Common myeloid progenitor, CD34-positive (primary cell): ENCODE measurements at regions not wholly inside any gene's neighbourhood (a gene's known extent, or its start where the extent isn't known, plus 50 kb on each side); places are given as distances from the start of the nearest gene placed in this dataset.

Source experiments
- CTCF ChIA-PET: fragments of 350-600 bp; sonication (Branson Sonifier 250); formaldehyde crosslinking; loops from one replicate; lab custom pipeline; 2021; ENCODE audit warnings: antibody characterized with exemption; lab: Charles Lee
- POLR2A ChIA-PET: fragments of 350-600 bp; sonication (Branson Sonifier 250); formaldehyde crosslinking; loops from one replicate; lab custom pipeline; 2021; ENCODE audit warnings: antibody characterized with exemption; lab: Charles Lee
- DNase-seq, 3 donors: peaks; one replicate each; pipeline versions ENCODE4 v3.0.0 to v3.0.0-alpha.2; 2013
- H3K27ac ChIP-seq, 2 experiments: 1 replicate in 1 of 2; 2 replicates in 1 of 2; pipeline ENCODE4 v1.7.0; 2013; ENCODE audit warnings: inconsistent platforms in 2 of 2, low read length in 2 of 2, mild to moderate bottlenecking in 2 of 2, low read depth in 1 of 2, moderate library complexity in 1 of 2; ENCODE audit not compliant: severe bottlenecking in 2 of 2, insufficient read depth in 1 of 2, poor library complexity in 1 of 2
- H3K27me3 ChIP-seq, 5 experiments: replicated peaks in 2 of 5; 1 replicate in 3 of 5; 2 replicates in 2 of 5; pipeline versions ENCODE4 v1.6.1 to v1.7.0; 2013; ENCODE audit warnings: low read length in 4 of 5, mild to moderate bottlenecking in 2 of 5, moderate library complexity in 2 of 5, inconsistent platforms in 1 of 5; ENCODE audit not compliant: insufficient read depth in 5 of 5, control insufficient read depth in 4 of 5
- H3K36me3 ChIP-seq, 4 experiments: 1 replicate in 2 of 4; 2 replicates in 2 of 4; pipeline versions ENCODE4 v1.6.1 to v1.7.0; 2013; ENCODE audit warnings: low read length in 3 of 4, control low read depth in 1 of 4, mild to moderate bottlenecking in 1 of 4; ENCODE audit not compliant: control insufficient read depth in 4 of 4, insufficient read depth in 4 of 4
- H3K4me1 ChIP-seq, 4 experiments: 1 replicate in 3 of 4; 2 replicates in 1 of 4; pipeline versions ENCODE4 v1.6.1 to v1.7.1; 2013; ENCODE audit warnings: low read length in 3 of 4, mild to moderate bottlenecking in 3 of 4, control low read depth in 1 of 4, inconsistent platforms in 1 of 4, moderate library complexity in 1 of 4; ENCODE audit not compliant: control insufficient read depth in 4 of 4, insufficient read depth in 4 of 4; ENCODE audit errors: control extremely low read depth in 1 of 4
- H3K4me3 ChIP-seq, 7 experiments: 1 replicate in 4 of 7; 2 replicates in 3 of 7; pipeline versions ENCODE4 v1.5.1 to v1.7.0; 2013; ENCODE audit warnings: mild to moderate bottlenecking in 7 of 7, low read length in 6 of 7, moderate library complexity in 6 of 7, inconsistent platforms in 2 of 7, low read depth in 2 of 7, control low read depth in 1 of 7; ENCODE audit not compliant: insufficient read depth in 4 of 7, control insufficient read depth in 1 of 7; ENCODE audit errors: extremely low read depth in 1 of 7
- H3K9me3 ChIP-seq, 5 experiments: 1 replicate in 4 of 5; 2 replicates in 1 of 5; pipeline versions ENCODE4 v1.6.1 to v1.7.1; 2013; ENCODE audit warnings: low read length in 4 of 5, mild to moderate bottlenecking in 2 of 5, inconsistent platforms in 1 of 5, low read depth in 1 of 5, moderate library complexity in 1 of 5; ENCODE audit not compliant: control insufficient read depth in 4 of 5, insufficient read depth in 2 of 5; ENCODE audit errors: control extremely low read depth in 1 of 5
- WGBS: methylation state at CpG from one replicate; pipeline ENCODE4 v1.1.5; 2013; ENCODE audit not compliant: insufficient coverage; 5-methylcytosine and 5-hydroxymethylcytosine counted together

DNA sequence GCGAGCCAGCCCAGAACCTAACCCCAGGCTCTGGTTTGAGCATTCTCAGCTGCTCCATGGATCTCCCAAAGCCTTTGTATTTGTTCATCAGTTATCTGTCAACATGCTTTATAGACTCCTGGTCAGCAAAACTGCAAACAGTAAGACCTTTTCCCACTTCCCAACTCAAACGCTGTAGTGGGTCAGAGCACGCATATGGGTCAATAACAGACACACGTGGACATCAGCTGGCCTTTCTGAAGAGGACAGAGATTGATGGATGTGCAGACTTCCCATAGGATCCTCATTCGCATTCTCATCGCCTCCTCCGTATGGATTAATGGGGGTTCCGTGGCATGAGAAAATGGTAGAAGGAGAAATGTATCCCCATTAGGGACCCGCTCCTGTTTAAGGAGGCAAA, 508.1 kb downstream of the EIPR1 start:
- POLR2A ChIA-PET: no interaction called here
- Histone ChIP-seq H3K9me3 (no peaks in the 10 kb centered on the region), H3K4me3 (no peak overlapping the region), H3K4me1 (no peaks in the 10 kb centered on the region), H3K27me3 (peaks cover 0 to 5% (median 0%) of the 10 kb centered on the region in 5 experiments), H3K36me3 (no peaks in the 10 kb centered on the region), H3K27ac (no peak overlapping the region)
- DNase-seq: no peak
- CTCF ChIA-PET: no interaction called here
- 97% methylated on average over 6 of the region's 9 CpGs for WGBS

DNA sequence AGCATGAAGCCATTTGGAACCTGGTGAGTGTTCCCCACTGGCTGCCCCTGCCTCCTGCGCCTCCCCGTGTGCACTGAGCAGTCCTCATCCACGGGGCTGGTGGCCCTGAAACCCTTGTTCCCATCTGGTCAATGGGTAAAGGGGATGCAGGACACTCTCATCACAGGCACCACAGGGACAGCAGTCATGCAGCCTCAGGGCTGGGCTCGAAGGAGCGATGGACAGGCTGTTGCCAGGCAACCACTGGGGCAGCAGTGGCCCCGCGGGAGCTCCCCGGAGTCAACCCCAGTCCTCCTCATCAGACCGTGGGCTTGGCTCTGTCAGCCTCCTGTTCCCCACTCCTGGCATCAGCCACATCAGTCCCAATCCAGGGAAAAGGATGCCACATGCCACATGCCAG, 509.5 kb downstream of the EIPR1 start:
- no peaks in the 10 kb centered on the region for H3K36me3 ChIP-seq
- no peak overlapping the region for H3K4me3 ChIP-seq
- H3K27ac ChIP-seq: no peak overlapping the region
- H3K27me3 ChIP-seq: peaks cover 0 to 5% (median 0%) of the 10 kb centered on the region in 5 experiments
- ChIA-PET CTCF (no interaction called here), POLR2A (no interaction called here)
- H3K4me1 ChIP-seq: no peaks in the 10 kb centered on the region
- WGBS: 82% methylated on average over 9 of the region's 9 CpGs
- H3K9me3 ChIP-seq: no peaks in the 10 kb centered on the region
- no peak for DNase-seq

DNA sequence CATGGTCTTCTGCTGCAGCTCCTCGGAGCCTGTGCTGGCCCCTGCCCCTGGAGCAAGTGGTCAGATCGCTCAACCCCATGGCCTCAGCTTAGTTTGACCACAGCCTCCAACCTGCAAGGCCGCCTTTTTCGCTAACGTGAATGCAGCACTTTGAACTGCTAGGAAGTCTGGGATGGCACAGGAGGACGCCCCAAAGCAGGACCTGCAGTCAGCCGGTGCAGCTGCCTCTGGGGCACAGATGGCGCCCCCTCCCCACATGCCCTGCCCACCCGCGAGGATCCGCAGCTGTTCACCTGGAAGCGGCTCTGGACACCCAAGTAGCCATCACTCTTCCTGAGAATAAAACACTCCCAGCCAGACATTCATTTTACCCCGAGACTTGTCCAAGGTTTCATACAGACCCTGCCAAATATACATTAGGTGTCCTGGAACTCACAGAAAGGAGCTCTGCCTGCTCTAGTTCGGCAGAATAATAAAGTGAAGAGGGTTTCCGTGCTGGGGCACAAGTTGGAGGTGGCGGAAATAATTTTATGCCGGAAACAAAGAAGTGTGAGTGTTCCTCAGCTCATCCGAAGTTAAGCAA, 510.1 kb downstream of the EIPR1 start:
- DNase-seq: no peak
- no peaks in the 10 kb centered on the region for H3K36me3 ChIP-seq
- H3K9me3 ChIP-seq: no peaks in the 10 kb centered on the region
- ChIA-PET POLR2A (no interaction called here), CTCF (interaction anchor here (1.0 kb wide), 1 partner anchor 9 kb away, joined by 3 read pairs; no protein-coding TSS in a partner anchor)
- no peaks in the 10 kb centered on the region for H3K4me1 ChIP-seq
- no peak overlapping the region for H3K27ac ChIP-seq
- peaks cover 0 to 5% (median 0%) of the 10 kb centered on the region in 5 experiments for H3K27me3 ChIP-seq
- 91% methylated on average over 15 of the region's 18 CpGs for whole genome bisulfite sequencing
- no peak overlapping the region for H3K4me3 ChIP-seq

DNA sequence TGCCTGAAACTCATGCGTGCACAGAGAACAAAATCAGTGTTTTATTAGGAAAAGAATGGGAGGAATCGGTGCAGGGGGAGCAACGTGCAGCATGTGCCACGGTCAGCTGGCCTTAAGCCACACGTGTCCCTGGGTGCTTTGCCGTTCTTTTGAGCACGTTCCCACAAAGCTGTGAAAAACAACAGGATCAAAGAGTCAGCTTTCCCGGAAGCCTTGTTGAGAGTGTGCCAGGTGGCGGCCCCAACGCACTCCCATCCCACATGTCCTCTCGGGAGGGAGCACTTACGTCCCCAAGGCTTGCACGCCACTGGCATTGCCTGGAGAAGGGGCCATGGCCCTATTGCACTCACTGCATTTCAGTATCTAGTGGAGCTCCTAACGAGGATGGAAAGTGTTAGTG, 511.2 kb downstream of the EIPR1 start:
- no peak overlapping the region for H3K4me3 ChIP-seq
- no peak for DNase-seq
- no peaks in the 10 kb centered on the region for H3K9me3 ChIP-seq
- H3K4me1 ChIP-seq: no peaks in the 10 kb centered on the region
- no peaks in the 10 kb centered on the region for H3K36me3 ChIP-seq
- H3K27ac ChIP-seq: no peak overlapping the region
- CTCF ChIA-PET: no interaction called here
- WGBS: 90% methylated on average over 13 of the region's 14 CpGs
- H3K27me3 ChIP-seq: peaks cover 0 to 5% (median 0%) of the 10 kb centered on the region in 5 experiments
- POLR2A ChIA-PET: no interaction called here

DNA sequence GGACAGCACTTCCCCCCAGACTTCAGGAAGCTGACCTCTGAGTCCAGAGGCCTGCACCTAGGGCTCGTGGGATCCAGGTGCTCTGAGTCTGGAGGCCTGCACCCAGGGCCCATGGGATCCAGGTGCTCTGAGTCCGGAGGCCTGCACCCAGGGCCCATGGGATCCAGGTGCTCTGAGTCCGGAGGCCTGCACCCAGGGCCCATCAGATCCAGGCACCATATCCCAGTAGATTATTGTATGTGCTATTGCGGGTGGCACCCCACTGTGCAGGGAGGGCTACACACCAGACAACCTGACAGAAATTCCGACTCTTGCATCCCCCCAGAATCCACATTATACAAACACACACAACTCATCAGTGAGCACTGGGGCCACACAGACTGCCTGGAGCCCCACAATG, 515.2 kb downstream of the EIPR1 start:
- Histone ChIP-seq H3K27me3 (no peaks in the 10 kb centered on the region), H3K9me3 (no peaks in the 10 kb centered on the region), H3K27ac (no peak overlapping the region), H3K4me3 (no peak overlapping the region), H3K4me1 (no peaks in the 10 kb centered on the region), H3K36me3 (no peaks in the 10 kb centered on the region)
- no peak for DNase-seq
- 88% methylated on average over 5 of the region's 5 CpGs for WGBS
- POLR2A ChIA-PET: no interaction called here
- CTCF ChIA-PET: no interaction called here

DNA sequence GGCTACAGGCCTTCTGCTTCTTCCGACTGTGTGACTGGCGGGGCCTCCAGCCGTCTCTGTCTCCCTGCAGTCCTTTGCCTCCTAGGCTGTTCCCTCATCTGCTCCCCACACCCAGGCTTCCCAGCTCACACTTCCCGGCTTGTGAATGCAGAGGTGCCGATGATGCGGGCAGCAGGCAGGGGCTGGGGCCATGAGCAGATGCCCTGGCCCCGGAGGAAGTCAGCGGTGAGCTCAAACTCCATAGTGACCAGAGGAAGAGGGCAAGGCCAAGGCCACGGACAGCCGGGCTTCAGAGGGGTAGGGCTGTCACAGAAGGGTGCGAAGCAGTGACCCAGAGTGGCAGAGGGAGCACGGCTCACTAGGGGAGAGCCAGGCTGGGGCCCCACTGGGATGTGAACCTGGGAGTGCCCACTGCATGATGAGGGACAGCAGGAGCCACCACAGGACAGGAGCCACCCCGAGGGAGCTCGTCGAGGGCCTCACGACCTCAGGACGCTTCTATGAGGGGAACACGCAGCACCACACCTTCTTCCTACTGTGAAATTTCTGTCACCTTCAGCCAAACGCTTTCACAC, 515.9 kb downstream of the EIPR1 start:
- 95% methylated on average over 16 of the region's 19 CpGs for WGBS
- POLR2A ChIA-PET: no interaction called here
- H3K27ac ChIP-seq: no peak overlapping the region
- no peaks in the 10 kb centered on the region for H3K36me3 ChIP-seq
- no peak overlapping the region for H3K4me3 ChIP-seq
- no peaks in the 10 kb centered on the region for H3K4me1 ChIP-seq
- no peak for DNase-seq
- H3K9me3 ChIP-seq: no peaks in the 10 kb centered on the region
- CTCF ChIA-PET: no interaction called here
- H3K27me3 ChIP-seq: no peaks in the 10 kb centered on the region

DNA sequence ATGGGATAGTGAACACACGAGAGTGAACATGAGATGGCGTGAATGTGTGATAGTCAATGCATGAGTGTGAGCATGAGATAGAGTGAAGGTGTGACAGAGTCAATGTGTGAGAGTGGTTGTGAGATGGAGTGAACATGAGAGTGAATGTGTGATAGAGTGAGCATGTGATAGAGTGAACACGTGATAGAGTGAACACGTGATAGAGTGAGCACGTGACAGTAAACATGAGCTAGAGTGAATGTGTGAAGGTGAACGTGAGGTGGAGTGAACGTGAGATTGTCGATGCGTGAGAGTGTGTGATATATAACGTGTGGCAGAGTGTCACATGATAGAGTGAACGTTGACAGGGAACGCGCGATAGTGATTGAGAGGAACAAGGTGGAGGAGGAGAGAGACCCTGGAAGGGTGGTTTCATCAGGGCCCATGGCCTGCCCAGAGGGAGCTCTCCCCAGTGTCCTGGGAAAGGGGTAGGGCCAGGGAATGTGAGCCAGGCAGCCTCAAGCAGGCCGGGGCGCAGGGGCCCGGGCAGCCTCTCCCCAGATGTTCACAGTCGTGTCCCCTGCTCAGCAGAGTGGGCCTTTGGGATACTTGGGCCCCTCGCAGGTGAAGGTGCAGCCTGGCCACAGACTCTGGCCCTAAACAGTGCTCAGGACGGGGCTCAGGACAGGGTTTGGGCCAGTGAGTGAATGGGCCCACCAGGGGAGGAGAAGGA, 516.9 kb downstream of the EIPR1 start:
- Histone ChIP-seq H3K27ac (no peak overlapping the region), H3K4me1 (no peaks in the 10 kb centered on the region), H3K4me3 (no peak overlapping the region), H3K27me3 (no peaks in the 10 kb centered on the region), H3K9me3 (no peaks in the 10 kb centered on the region), H3K36me3 (no peaks in the 10 kb centered on the region)
- ChIA-PET CTCF (interaction anchor here (0.8 kb wide), 1 partner anchor 86 kb away, joined by 3 read pairs; no protein-coding TSS in a partner anchor), POLR2A (no interaction called here)
- no peak for DNase-seq
- 93% methylated on average over 17 of the region's 20 CpGs for WGBS
